Ovary (tissue), 3 donors: ENCODE measurements at regions not wholly inside any gene's neighbourhood (a gene's known extent, or its start where the extent isn't known, plus 50 kb on each side); places are given as distances from the start of the nearest gene placed in this dataset.

Experiments
- CTCF ChIP-seq, 3 donors: fragments of 450-650 bp in 2 of 3; fragments of 200-600 bp in 1 of 3; IDR thresholded peaks; one replicate each; pipeline versions ENCODE4 v1.5.1 to v1.8.0; 2016 to 2022; ENCODE audit warnings: antibody characterized with exemption in 3 of 3, mild to moderate bottlenecking in 1 of 3
- EP300 ChIP-seq: sonication (generic); formaldehyde crosslinking; IDR thresholded peaks from one replicate; pipeline ENCODE4 v1.6.1; 2017; ENCODE audit warnings: antibody characterized with exemption
- POLR2A ChIP-seq: fragments of 450-650 bp; IDR thresholded peaks from one replicate; pipeline ENCODE4 v1.6.1; 2017; ENCODE audit warnings: antibody characterized with exemption, mild to moderate bottlenecking, moderate library complexity
- donor health status: DM: no; HTN: no; CAD: no.

- TF ChIP-seq CTCF (IDR thresholded peaks at IDR 0.05), result no peak
- TF ChIP-seq POLR2A, result no peak
- no peak for TF ChIP-seq EP300
These were observed 188.6 kb upstream of the GDF10 start for GRCh38 chr10:47111329-47111862.
